ENCODE measurements at regions not wholly inside any gene's neighbourhood (a gene's known extent, or its start where the extent isn't known, plus 50 kb on each side); places are given as distances from the start of the nearest gene placed in this dataset.

DNA sequence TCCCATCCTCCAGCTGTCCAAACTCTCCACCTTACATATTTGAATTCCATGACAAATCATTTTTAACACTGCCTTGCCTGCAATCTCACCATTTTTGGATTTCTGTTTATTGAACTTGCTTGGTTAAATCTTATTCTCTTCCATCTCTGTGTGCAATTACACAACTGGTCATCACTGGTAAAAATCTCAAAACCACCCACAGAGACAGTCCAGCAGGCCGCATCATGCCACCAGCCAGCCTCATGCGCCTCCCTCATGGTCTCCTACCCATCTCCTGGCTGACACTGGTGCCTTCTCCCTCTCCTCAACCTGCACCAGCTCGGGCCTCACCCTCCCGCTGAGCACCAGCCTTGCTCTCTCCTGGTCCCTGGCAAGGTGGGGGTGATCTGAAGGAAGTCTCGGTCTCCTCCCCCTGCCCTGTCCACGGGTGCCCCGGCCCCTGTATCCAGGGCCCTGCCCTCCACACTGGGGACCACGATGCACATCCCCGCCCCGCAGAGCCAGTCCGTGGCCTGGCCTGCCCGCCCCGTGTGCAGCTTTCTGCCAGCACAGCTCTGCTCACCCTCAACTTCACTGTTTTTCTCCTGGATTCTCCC is 92.0 kb downstream of the THBS2 start:
- no peak overlapping the region for H3K9ac ChIP-seq (ENCODE audit: low read depth in 1 of 2, low read length in 2 of 2)
- no peaks in the 10 kb centered on the region for H3K36me3 ChIP-seq (ENCODE audit: control insufficient read depth in 4 of 4, insufficient read depth in 3 of 4, low read depth in 1 of 4, low read length in 3 of 4)
- DNase-seq (ENCODE audit: low spot score): peak; percentile 24
- H3K9me3 ChIP-seq (ENCODE audit: control insufficient read depth in 4 of 4, low read length in 3 of 4): no peaks in the 10 kb centered on the region
- no peaks in the 10 kb centered on the region for H3K27me3 ChIP-seq (ENCODE audit: control insufficient read depth in 4 of 4, insufficient read depth in 4 of 4, low read length in 3 of 4)
- no peak overlapping the region for H3K27ac ChIP-seq (ENCODE audit: low read depth in 1 of 2, low read length in 2 of 2)
- WGBS: 85% methylated on average over 13 of the region's 13 CpGs
- TF ChIP-seq FOXA2 (IDR thresholded peaks at IDR 0.05): no peak
- TF ChIP-seq, protein P1, sequence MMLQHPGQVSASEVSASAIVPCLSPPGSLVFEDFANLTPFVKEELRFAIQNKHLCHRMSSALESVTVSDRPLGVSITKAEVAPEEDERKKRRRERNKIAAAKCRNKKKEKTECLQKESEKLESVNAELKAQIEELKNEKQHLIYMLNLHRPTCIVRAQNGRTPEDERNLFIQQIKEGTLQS (IDR thresholded peaks at IDR 0.05): no peak
- no peak for TF ChIP-seq JUND (IDR thresholded peaks at IDR 0.05)
- no peak for TF ChIP-seq HNF4G (IDR thresholded peaks at IDR 0.05)
- no peaks in the 10 kb centered on the region for H3K4me1 ChIP-seq (ENCODE audit: control insufficient read depth in 4 of 4, insufficient read depth in 4 of 4, low read length in 3 of 4)
- H3K4me3 ChIP-seq (ENCODE audit: low read depth in 1 of 3, low read length in 3 of 3): no peak overlapping the region

DNA sequence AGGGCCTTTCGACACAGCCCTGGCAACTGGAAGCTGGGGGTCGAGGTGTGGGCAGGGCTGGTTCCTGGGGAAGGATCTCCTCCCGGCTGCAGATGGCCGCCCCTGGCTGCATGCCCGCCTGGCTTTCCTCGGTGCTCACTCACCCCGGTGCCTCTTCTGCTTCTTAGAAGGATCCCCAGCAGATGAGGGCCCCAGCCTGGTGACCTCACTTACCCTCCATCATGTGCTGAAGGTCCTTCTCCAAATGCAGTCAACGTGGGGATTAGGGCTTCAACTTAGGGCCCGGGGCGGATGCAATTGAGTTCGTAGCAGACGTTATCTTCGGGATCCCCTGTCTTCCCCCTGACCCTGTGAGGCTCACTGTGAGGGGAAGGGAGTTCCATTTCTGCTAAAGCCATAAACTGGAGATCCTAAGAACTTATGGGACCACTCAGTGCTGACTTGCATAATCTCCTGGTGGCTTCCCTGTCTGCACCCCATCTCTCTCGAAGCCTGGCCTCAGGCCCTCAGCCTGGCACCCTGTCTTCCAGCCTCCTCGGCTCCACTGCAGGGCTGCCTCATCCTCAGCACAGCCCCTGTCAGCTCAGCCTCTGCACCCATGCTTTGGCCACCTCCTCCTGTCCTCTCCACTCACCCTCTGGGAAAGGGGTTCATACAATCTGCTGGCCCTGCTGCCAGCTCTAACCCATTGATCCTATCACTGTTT is 92.6 kb downstream of the THBS2 start:
- no peak overlapping the region for H3K9ac ChIP-seq (ENCODE audit: low read depth in 1 of 2, low read length in 2 of 2)
- WGBS: 87% methylated on average over 15 of the region's 15 CpGs
- peak; percentile 16 for DNase-seq (ENCODE audit: low spot score)
- TF ChIP-seq HNF4G (IDR thresholded peaks at IDR 0.05) (no peak), GABPA (IDR thresholded peaks at IDR 0.05 in 1 of 2, conservative IDR thresholded peaks at IDR 0.05 in 1 of 2) (no peak), HNF4A (conservative IDR thresholded peaks at IDR 0.05) (no peak), JUND (IDR thresholded peaks at IDR 0.05) (no peak), FOXA1 (IDR thresholded peaks at IDR 0.05) (no peak)
- TF ChIP-seq, protein P2, sequence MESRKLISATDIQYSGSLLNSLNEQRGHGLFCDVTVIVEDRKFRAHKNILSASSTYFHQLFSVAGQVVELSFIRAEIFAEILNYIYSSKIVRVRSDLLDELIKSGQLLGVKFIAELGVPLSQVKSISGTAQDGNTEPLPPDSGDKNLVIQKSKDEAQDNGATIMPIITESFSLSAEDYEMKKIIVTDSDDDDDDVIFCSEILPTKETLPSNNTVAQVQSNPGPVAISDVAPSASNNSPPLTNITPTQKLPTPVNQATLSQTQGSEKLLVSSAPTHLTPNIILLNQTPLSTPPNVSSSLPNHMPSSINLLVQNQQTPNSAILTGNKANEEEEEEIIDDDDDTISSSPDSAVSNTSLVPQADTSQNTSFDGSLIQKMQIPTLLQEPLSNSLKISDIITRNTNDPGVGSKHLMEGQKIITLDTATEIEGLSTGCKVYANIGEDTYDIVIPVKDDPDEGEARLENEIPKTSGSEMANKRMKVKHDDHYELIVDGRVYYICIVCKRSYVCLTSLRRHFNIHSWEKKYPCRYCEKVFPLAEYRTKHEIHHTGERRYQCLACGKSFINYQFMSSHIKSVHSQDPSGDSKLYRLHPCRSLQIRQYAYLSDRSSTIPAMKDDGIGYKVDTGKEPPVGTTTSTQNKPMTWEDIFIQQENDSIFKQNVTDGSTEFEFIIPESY (IDR thresholded peaks at IDR 0.05): no peak
- TF ChIP-seq, protein P3, sequence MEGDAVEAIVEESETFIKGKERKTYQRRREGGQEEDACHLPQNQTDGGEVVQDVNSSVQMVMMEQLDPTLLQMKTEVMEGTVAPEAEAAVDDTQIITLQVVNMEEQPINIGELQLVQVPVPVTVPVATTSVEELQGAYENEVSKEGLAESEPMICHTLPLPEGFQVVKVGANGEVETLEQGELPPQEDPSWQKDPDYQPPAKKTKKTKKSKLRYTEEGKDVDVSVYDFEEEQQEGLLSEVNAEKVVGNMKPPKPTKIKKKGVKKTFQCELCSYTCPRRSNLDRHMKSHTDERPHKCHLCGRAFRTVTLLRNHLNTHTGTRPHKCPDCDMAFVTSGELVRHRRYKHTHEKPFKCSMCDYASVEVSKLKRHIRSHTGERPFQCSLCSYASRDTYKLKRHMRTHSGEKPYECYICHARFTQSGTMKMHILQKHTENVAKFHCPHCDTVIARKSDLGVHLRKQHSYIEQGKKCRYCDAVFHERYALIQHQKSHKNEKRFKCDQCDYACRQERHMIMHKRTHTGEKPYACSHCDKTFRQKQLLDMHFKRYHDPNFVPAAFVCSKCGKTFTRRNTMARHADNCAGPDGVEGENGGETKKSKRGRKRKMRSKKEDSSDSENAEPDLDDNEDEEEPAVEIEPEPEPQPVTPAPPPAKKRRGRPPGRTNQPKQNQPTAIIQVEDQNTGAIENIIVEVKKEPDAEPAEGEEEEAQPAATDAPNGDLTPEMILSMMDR (IDR thresholded peaks at IDR 0.05; ENCODE audit: low read depth, low read length, missing input control): no peak
- TF ChIP-seq, protein P1 (IDR thresholded peaks at IDR 0.05): no peak
- no peaks in the 10 kb centered on the region for H3K27me3 ChIP-seq (ENCODE audit: control insufficient read depth in 4 of 4, insufficient read depth in 4 of 4, low read length in 3 of 4)
- no peaks in the 10 kb centered on the region for H3K4me1 ChIP-seq (ENCODE audit: control insufficient read depth in 4 of 4, insufficient read depth in 4 of 4, low read length in 3 of 4)
- H3K36me3 ChIP-seq (ENCODE audit: control insufficient read depth in 4 of 4, insufficient read depth in 3 of 4, low read depth in 1 of 4, low read length in 3 of 4): no peaks in the 10 kb centered on the region
- no peak overlapping the region for H3K4me3 ChIP-seq (ENCODE audit: low read depth in 1 of 3, low read length in 3 of 3)
- no peaks in the 10 kb centered on the region for H3K9me3 ChIP-seq (ENCODE audit: control insufficient read depth in 4 of 4, low read length in 3 of 4)
- H3K27ac ChIP-seq (ENCODE audit: low read depth in 1 of 2, low read length in 2 of 2): no peak overlapping the region

DNA sequence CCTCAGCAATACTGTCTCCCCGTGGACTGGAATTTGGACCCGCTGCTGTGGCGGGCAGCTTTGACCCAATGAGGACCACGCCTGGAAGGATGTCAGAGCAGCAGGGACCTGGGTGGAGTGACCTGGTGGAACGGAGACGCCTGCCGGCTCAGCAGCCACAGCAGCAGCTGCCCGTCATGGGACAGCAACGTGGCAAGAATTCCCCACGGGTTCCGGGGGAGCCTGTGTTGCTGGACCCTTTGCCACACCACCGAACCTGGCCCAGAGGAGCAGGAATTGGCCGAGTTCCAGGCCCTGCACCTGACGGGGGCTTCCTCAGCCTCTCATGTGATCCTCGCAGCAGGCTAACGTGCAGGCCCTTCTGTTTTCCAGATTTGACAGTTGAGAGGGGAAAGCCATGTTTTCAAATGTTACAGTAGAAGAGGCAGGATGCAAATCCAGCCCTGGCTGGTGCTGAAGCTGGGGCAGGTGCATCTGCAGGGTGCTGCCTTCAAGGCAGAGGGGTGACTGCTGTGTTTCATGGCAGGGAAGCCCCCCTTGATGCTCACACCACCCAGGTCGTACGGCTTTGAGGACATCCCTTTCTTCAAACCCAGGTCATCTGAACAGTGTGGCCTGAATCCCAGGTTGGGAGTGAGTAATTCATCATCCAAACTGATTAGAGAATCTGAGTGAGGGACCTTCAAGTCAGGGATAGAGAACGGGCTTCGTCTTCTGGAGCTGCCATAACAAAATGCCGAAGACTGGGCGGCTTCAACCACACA is 93.4 kb downstream of the THBS2 start:
- no peak overlapping the region for H3K4me3 ChIP-seq (ENCODE audit: low read depth in 1 of 3, low read length in 3 of 3)
- WGBS: 83% methylated on average over 22 of the region's 22 CpGs
- H3K27ac ChIP-seq (ENCODE audit: low read depth in 1 of 2, low read length in 2 of 2): no peak overlapping the region
- H3K36me3 ChIP-seq (ENCODE audit: control insufficient read depth in 4 of 4, insufficient read depth in 3 of 4, low read depth in 1 of 4, low read length in 3 of 4): no peaks in the 10 kb centered on the region
- peak; percentile 23 for DNase-seq (ENCODE audit: low spot score)
- no peaks in the 10 kb centered on the region for H3K9me3 ChIP-seq (ENCODE audit: control insufficient read depth in 4 of 4, low read length in 3 of 4)
- no peak overlapping the region for H3K9ac ChIP-seq (ENCODE audit: low read depth in 1 of 2, low read length in 2 of 2)
- TF ChIP-seq TAF1 (conservative IDR thresholded peaks at IDR 0.05) (no peak), RXRA (IDR thresholded peaks at IDR 0.05) (no peak)
- H3K27me3 ChIP-seq (ENCODE audit: control insufficient read depth in 4 of 4, insufficient read depth in 4 of 4, low read length in 3 of 4): no peaks in the 10 kb centered on the region
- no peaks in the 10 kb centered on the region for H3K4me1 ChIP-seq (ENCODE audit: control insufficient read depth in 4 of 4, insufficient read depth in 4 of 4, low read length in 3 of 4)

Data from liver (tissue), 8 donors.